Endothelial cell of umbilical vein (primary cell): ENCODE measurements at regions not wholly inside any gene's neighbourhood (a gene's known extent, or its start where the extent isn't known, plus 50 kb on each side); places are given as distances from the start of the nearest gene placed in this dataset.

Experiments used
- CTCF ChIP-seq, 2 donors: IDR thresholded peaks; 1 replicate in 1 of 2; 2 replicates in 1 of 2; pipeline ENCODE4 v1.5.1; 2011; ENCODE audit warnings: low read length in 2 of 2, mild to moderate bottlenecking in 2 of 2, moderate library complexity in 2 of 2, control low read depth in 1 of 2, inconsistent platforms in 1 of 2, low read depth in 1 of 2; ENCODE audit not compliant: insufficient read depth in 1 of 2; ENCODE audit errors: extremely low read depth in 1 of 2
- EZH2 ChIP-seq: IDR thresholded peaks from 2 replicates; pipeline ENCODE4 v1.6.1; 2012; ENCODE audit warnings: borderline replicate concordance, low read depth, mild to moderate bottlenecking, moderate library complexity, low read length, inconsistent platforms; ENCODE audit not compliant: severe bottlenecking
- POLR2A ChIP-seq: IDR thresholded peaks from 2 replicates; pipeline ENCODE4 v1.6.1; 2012; ENCODE audit warnings: low read depth, mild to moderate bottlenecking, control low read depth, low read length
- POLR2AphosphoS5 ChIP-seq: IDR thresholded peaks from 2 replicates; pipeline ENCODE4 v1.6.1; 2012; ENCODE audit warnings: low read depth, mild to moderate bottlenecking, control low read depth, low read length, moderate library complexity; ENCODE audit not compliant: insufficient read depth

GRCh38 chr18:30652387-30652786 is 390.2 kb downstream of the DSC3 start:
- TF ChIP-seq POLR2A (no peak), POLR2AphosphoS5 (no peak), CTCF (IDR thresholded peaks at IDR 0.05; ENCODE audit: extremely low read depth in 1 of 2, insufficient read depth in 1 of 2, low read depth in 1 of 2, low read length in 2 of 2) (no peak), EZH2 (no peak)
